NOMO-1 treated with DMSO at 0.1 percent for 48 hours (cell line): ENCODE measurements at regions not wholly inside any gene's neighbourhood (a gene's known extent, or its start where the extent isn't known, plus 50 kb on each side); places are given as distances from the start of the nearest gene placed in this dataset.

Experiments
- DNase-seq: peaks from one replicate; lab custom pipeline; 2025; ENCODE audit not compliant: unreplicated experiment; lab: John Stamatoyannopoulos, UW

- DNase-seq: no peak
Observed at GRCh38 chr19:28022506-28022905, 1190.4 kb downstream of the UQCRFS1 start.

- DNase-seq: no peak
Observed at GRCh38 chr19:28021259-28022185, 1191.4 kb downstream of the UQCRFS1 start.

DNA sequence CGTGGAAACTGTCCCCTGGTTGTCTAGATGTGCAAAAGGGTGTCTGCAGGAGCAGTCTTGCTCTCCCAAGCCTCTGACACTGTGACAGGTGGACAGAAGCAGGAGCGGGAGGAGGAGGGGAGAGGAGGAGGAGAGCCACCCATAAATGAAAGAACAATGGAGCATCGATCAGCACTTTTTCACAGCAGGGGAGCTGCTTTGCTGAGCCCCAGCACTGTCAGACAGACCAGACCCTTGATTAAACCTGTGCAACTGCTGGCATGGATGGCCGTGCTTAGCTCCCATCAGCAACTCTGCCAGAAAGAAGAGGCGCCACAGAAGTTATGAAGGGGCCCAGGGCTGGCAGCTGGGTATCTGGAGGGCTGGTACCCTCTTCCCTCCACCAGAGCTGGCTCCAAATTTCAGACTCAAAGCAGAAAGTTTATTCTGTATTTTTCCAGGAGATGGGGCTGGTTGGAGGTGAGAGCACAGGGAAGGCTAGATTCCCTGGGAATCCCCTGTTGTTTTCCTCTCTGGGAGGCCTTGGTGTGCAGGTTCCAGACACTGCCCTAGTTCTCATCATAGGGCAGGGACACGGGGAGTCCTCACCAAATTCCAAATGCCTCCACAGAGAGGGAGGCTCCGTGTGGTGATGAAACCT lies 1192.2 kb downstream of the UQCRFS1 start:
- DNase-seq: no peak

GRCh38 chr19:28019901-28020300 lies 1193.0 kb downstream of the UQCRFS1 start:
- DNase-seq: no peak

- DNase-seq: no peak
Observed at GRCh38 chr19:28019371-28019770, 1193.6 kb downstream of the UQCRFS1 start.

DNA sequence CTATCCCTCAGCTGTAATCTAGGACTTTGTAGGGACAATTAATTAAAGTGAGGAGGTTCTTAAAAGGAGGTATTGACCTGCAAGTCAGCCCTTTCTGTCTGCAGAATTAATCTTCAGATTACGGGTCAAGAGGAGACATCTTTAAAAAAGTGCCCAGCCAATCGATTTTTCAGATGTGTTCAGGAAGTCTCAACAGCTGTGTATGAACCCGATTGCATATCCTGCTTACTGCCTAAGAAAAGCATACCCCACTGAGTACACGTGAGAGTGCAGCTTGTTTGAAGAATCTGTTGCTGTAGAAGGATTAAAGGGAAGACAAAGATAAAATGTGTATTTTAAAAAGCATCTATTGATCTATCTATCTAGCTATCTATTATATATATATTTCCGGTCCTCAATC lies 1194.5 kb downstream of the UQCRFS1 start:
- DNase-seq: no peak

GRCh38 chr19:28014615-28015405 lies 1198.1 kb downstream of the UQCRFS1 start:
- no peak for DNase-seq

GRCh38 chr19:28012361-28012760 lies 1200.6 kb downstream of the UQCRFS1 start:
- no peak for DNase-seq

GRCh38 chr19:28010656-28011055 lies 1202.3 kb downstream of the UQCRFS1 start:
- no peak for DNase-seq

GRCh38 chr19:28009696-28010095 lies 1203.3 kb downstream of the UQCRFS1 start:
- no peak for DNase-seq

GRCh38 chr19:28008695-28009094 lies 1204.3 kb downstream of the UQCRFS1 start:
- DNase-seq: no peak

GRCh38 chr19:28003543-28003942 lies 1209.4 kb downstream of the UQCRFS1 start:
- DNase-seq: no peak

GRCh38 chr19:27997069-27997468 lies 1215.9 kb downstream of the UQCRFS1 start:
- no peak for DNase-seq

DNA sequence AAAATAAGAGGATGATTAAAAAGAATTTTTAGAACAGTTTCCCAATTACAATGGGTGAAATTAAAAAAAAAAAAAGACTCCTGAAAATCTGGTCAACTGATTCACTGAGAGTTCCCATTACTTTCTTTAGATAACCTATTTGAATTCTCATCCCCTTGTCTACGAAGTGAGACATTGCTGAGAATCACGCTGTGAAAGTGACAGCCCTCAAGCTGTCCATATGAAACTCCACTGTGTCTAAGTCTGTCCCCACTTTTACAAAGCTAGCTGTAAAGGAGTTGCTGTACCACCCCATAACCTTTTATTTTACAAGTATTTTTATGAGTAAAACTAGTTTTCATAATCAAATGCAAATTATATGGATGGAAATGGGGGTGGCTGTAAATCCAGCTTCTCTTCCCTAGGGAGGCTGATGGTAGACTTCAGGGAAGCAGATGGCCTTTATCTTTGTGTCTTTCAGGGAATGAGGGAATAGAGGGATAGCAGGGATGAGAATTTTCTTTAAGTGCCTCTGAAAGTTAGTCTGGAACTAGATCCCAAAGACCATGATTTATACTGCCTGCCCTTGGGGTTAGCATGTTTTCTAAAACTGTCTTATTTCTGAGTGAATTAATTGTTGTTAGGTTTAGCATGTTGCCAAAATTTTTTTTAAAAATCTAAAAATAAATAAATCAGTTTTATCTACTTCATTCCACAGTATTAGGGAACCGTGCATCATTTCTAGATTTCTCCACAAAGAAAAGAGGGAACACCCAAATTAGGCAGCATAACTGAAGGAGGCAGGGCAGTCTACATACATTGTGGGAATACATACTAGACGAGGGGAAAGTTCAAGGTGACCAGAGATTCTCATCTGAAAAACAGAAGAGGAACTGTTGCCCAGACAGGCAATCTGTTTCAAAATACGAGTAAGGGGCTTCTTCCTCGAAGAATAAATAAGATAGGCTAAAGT lies 1219.1 kb downstream of the UQCRFS1 start:
- DNase-seq: no peak

DNA sequence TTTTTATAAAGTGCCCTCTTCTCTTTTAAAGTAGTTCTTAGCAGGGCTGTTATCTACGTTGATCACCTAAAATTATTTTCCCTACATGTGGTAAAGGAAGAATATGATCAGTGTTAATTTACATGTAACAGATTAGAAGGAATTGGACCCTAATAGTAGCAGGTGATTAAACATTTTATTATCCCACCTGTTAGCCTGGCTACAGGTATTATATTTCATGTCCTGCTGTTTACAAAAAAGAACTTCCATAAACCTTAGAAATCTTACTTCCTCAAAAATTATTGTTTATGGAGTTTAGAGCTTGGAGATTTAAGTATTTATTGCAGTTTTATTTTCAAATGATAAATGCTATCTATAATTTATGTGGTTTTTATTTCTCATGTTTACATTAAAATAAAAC lies 1226.7 kb downstream of the UQCRFS1 start:
- no peak for DNase-seq

- DNase-seq: no peak
Observed at GRCh38 chr19:27975419-27976005, 1237.4 kb downstream of the UQCRFS1 start.

GRCh38 chr19:27974082-27974513 lies 1238.9 kb downstream of the UQCRFS1 start:
- no peak for DNase-seq

- DNase-seq: no peak
Observed at GRCh38 chr19:27972291-27973040, 1240.5 kb downstream of the UQCRFS1 start.

DNA sequence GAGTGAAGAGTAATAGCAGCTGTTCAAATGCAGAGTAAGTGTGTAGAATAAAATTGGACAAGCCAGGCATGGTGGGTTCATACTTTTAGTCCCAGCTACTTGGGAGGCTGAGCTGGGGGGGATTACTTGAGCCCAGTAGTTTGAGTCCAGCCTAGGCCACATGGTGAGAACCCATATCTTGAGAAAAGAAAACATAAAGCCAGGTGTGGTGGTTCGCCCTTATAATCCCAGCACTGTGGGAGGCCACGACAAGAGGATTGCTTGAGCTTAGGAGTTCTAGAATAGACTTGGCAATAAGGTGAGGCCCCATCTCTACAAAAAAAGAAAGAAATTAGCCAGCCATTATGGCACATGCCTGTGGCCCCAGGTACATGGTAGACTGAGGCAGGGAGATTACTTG lies 1241.1 kb downstream of the UQCRFS1 start:
- no peak for DNase-seq
